Breast epithelium (tissue), 3 donors: ENCODE measurements at regions not wholly inside any gene's neighbourhood (a gene's known extent, or its start where the extent isn't known, plus 50 kb on each side); places are given as distances from the start of the nearest gene placed in this dataset.

Experiments used
- CTCF ChIP-seq, 3 donors: fragments of 450-650 bp; IDR thresholded peaks; one replicate each; pipeline ENCODE4 v1.5.1; 2016 to 2017; ENCODE audit warnings: antibody characterized with exemption in 3 of 3, mild to moderate bottlenecking in 3 of 3, moderate library complexity in 3 of 3
- POLR2A ChIP-seq: fragments of 450-650 bp; IDR thresholded peaks from one replicate; pipeline ENCODE4 v1.6.1; 2016; ENCODE audit warnings: antibody characterized with exemption, mild to moderate bottlenecking, moderate library complexity

GRCh38 chr2:75862547-75862946 is 151.8 kb upstream of the GCFC2 start:
- no peak for TF ChIP-seq CTCF (IDR thresholded peaks at IDR 0.05)
- no peak for TF ChIP-seq POLR2A
